ENCODE measurements at regions not wholly inside any gene's neighbourhood (a gene's known extent, or its start where the extent isn't known, plus 50 kb on each side); places are given as distances from the start of the nearest gene placed in this dataset.
A peak's percentile ranks its signal among the peaks of the same experiment; 100 is the strongest.
"Not testable (repeated sequence)": the region's sequence is repeated elsewhere in the genome, so short reads cannot be mapped to it uniquely, and the experiment has no call there.

DNA sequence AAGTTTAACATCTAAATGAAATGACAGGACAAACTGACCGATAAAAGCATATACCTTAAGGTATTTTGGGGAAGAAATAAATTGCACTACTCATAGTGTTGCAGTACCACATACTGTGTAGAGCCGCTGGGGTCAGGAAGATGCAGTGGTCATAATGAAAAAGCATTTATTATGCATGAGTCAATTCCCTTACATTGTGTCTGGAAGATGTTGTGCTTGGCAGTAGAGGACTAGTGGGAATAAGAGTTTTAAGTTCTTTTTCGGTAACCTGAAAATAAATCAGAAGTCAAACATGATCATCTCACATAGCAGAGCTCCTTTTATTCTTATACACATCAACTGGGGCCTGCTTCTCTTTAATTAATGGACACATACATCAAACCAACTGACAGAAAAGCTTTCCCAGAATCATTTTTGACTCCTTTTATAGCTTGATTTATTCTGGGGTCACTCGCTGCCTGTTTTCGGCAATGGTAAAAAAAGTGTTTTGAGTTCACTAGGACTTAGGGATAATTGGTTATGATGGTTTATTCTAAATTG is 262.5 kb upstream of the CHD1 start:
- no peak for DNase-seq (ENCODE audit: low read depth in 2 of 3, low spot score in 2 of 3)

DNA sequence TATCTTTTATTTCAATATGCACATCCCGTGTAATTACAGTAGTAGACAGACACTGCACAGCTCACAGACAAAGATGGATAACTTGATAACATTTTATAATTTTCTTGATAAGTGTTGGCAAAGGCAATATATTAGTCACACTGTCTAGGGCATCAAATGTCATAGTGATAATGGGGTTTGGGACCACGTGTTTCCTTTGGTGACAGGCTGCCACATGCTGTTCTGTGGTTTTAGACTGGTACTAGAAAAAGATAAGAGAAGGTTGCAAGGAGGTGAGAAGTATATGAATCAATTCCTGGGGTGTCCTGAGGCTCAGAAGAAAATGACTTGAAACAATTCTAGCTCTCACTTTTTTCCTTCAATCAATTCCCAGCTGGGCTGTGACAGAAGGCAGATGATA is 258.8 kb upstream of the CHD1 start:
- no peak for DNase-seq (ENCODE audit: low read depth in 2 of 3, low spot score in 2 of 3)

DNA sequence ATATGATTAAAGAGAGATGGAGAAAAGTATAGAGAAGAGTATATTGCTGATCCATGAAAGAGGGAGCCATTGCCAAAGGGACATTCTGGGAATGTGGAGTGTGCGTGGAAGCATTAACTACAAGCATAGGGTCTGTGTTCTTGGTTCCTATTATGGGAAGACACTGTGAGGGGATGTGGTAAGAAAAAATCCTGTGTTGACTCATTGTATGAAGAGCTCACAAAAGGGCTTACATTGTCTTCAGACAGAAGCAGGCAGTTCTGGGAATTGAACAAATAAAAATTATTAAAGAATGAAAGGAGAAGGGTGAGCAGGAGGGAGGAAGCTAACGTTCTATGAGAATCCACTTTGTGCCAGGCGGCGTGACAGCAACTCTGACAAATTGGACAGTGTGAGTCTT is 250.4 kb upstream of the CHD1 start:
- DNase-seq (ENCODE audit: low read depth in 2 of 3, low spot score in 2 of 3), result no peak

DNA sequence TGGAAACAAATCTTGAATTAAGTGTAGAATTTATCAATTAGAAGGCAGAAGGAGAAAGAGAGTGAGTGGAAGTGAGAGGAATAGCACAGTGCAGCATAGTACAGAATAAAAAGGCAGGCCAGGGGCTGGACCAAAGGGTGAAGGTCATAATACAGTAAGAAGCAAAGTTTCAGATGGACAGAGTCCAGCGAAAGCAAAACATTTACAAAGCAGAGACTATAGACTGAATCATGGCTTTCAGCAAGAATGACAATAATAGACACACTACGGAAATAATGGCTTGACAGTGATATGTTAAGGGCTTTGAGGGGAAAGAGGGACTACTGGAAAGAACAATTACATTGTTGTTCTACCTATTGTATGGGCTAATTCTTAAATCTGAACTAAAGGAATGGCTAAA is 249.0 kb upstream of the CHD1 start:
- no peak for DNase-seq (ENCODE audit: low read depth in 2 of 3, low spot score in 2 of 3)

DNA sequence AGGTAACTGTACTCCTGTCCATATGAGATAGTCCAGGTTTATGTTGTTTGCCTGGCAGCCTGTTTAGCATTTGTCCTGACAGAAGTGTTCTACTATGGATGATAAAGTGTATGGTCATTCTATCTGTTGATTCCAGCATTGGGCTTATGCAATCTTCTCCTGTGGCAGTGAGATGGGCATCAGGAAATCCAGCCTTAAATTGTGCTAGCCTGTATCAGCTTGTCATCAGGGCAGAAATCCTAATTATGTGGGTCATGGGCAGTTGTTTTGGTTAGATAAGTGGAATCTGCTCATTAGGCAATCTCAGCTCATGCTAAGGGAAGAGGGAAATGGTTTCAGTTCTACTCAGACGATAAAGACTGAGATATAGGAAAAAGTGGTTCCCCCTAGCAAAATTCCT is 247.4 kb upstream of the CHD1 start:
- DNase-seq (ENCODE audit: low read depth in 2 of 3, low spot score in 2 of 3), result no peak

DNA sequence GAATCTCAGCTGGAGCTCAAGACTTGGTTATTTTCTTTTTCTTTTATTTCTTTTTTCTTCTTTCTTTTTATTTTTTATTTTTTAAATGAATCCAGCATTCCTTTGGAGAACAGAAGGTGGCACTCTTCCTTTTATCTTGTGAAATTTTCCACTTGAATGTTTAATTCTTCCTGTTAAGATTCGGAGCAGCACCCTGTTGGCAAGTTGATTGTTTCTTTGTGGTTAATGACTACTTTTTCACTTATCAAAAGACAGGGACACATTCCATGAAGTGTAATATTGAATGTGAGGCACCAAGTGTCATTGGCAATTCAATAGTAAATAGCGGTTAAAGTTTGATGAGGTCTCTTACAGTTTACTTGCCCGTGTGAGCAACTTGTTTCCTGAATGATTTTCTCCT is 240.5 kb upstream of the CHD1 start:
- DNase-seq (ENCODE audit: low read depth in 2 of 3, low spot score in 2 of 3), result no peak

DNA sequence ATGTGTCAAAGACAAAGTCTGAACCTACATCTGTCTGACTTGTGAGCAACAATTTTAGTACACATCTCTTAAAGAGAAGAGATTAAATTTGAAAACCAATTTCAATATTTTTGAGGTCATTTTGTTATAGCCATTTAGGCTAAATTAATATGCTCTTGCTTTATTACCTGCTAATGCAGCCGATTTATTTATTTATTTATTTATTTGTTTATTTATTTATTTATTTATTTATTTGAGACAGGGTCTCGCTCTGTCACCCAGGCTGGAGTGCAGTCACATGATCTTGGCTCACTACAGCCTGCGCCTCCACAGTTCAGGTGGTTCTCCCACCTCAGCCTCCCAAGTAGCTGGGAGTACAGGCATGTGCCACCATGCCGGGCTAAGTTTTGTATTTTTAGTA is 232.7 kb upstream of the CHD1 start:
- not testable (repeated sequence) for DNase-seq (ENCODE audit: low read depth in 2 of 3, low spot score in 2 of 3)

DNA sequence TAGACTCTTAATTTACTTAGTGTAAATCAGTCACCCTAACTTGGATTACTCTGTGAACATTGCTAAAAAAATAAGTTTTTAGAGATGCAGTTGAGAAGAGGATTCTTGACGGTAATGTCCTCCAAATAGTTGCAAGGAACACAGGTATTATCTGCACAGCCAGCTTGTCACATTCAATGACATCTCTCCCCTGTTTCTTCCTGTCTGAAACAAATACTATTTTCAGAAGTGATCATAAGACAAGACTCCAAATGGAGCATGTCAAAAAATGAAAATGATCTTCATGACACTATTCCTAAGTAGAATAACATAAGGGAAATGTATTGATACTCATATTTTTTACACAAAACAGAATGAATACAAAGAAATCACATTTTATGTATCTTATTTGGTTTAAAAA is 227.9 kb upstream of the CHD1 start:
- DNase-seq (ENCODE audit: low read depth in 2 of 3, low spot score in 2 of 3), result no peak

DNA sequence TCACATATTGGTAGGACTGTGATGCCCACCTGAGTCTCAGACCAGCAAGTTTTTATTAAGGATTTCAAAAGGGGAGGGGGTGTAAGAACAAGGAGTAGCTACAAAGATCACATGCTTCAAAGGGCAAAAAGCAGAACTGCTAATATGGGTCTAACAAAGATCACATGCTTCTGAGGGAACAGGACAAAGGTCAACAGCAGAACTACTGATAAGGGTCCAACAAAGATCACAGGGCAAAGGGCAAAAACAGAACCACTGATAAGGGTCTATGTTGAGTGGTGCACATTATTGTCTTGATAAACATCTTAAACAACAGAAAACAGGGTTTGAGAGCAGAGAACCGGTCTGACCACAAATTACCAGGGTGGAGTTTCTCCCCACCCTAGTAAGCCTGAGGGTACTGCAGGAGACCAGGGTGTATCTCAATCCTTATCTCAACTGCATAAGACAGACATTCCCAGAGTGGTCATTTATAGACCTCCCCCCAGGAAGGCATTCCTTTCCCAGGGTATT is 214.5 kb upstream of the CHD1 start:
- DNase-seq (ENCODE audit: low read depth in 2 of 3, low spot score in 2 of 3), result not testable (repeated sequence)

DNA sequence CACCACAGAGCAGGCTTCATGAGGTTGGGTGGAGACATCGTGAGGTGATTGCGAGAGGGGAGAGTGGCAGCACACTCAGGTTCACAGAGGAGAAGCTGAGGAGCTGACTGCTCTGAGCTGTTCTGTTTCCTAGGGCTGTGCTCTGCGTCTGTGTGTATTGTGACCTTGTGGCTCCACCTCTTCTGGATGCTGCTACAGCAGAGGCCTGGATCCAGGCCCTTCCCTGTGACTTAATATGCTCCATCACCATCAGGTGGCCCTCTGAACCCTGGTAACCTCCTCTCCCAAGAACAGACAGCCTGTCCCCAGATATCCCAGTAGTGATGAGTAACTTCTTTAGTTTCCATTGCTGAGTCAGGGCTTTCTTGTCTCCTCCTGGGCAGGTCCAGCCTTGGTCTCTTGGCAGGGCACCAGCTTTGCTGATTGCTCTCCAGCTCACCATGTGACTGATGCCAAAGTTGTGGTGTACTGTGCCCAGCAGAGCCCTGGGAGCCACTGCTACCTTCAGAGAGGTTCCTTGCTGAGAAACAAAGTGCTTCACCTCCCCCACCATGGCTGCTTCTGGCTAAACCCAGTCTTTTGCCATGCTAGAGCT is 212.8 kb upstream of the CHD1 start:
- DNase-seq (ENCODE audit: low read depth in 2 of 3, low spot score in 2 of 3), result no peak

DNA sequence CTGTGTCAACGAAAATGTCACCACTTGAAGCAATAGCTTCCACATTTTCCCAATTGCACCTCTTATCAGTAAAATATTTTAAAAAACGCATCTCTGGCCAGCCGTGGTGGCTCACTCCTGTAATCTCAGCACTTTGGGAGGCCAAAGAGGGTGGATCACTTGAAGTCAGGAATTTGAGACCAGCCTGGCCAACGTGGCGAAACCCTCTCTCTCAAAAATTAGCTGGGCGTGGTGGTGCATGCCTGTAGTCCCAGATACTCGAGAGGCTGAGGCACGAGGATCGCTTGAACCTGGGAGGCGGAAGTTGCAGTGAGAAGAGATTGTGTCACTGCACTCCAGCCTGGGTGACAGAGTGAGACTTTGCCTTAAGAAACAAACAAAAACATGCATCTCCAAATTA is 210.1 kb upstream of the CHD1 start:
- DNase-seq (ENCODE audit: low read depth in 2 of 3, low spot score in 2 of 3), result no peak

DNA sequence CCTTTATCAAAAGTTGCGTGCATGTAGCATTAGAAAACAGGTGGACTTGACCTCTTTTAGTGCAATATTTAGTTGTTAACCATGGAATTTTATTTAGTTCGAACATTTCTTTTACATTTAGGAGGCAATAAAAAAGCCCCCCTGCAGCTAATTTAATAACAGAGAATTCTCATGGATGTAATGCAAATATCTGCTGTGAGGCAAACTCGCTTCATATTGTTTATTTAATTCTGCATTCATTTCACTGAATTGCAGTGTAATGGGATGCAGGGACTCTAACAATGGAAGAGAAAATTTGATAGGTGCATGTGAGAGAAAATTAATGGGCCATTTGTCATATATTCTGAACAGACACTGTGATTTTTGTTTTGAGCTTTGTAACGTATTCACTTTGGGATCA is 205.1 kb upstream of the CHD1 start:
- DNase-seq (ENCODE audit: low read depth in 2 of 3, low spot score in 2 of 3), result no peak

DNA sequence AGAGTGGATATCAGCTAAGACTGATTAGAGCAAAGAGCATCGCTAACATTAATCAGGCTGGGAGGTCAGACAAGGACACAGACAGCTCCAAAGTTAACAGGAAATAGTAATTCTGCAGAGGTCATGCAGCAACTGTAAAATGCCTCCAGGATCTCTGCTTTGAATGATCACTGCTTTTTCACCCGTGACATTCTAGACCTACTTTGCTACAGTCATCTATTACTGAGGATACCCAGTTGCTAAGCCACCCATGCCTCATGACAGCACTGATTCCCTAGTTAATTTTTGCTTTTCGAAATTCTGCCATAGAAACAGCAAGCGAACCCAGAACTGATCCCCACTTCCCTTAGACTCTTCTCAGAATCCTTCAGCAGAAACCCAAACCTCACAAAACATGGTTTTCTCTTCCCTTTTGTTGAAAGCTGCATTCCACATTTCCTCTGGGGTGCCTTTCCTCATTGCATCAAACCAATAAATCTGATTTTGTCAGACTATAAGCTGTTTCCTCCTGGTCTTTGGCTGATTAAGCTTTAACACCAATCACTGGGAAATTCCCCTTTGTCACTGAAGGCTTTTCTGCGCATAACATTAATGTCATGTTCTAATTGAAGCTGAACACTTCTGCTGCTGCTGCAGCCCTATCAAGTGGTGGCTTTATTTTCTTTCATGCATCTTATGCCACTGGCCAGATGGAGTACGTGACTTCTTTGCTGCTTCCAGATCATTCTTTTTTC is 201.1 kb upstream of the CHD1 start:
- peak in 2 of 3 donors; percentile 58 to 72 for DNase-seq (ENCODE audit: low read depth in 2 of 3, low spot score in 2 of 3)

DNA sequence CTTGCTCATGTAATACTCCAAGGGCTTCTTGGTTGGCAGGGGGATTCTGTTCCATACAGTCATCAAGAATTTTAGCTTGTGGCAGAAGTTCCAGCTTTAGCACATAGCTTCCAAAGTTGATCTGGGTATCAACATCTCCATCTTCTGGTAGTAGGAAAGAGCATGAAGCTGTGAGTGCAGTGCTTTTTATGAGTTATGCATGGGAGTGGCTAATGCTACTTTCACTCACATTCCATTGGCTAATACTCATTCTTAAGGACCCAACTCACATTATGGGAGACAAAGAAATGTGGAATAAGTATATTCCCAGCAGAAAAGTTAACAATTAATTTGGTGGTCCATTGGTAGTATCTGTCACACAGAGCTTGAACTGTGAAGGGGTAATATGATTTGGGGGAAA is 194.2 kb upstream of the CHD1 start:
- DNase-seq (ENCODE audit: low read depth in 2 of 3, low spot score in 2 of 3), result no peak

DNA sequence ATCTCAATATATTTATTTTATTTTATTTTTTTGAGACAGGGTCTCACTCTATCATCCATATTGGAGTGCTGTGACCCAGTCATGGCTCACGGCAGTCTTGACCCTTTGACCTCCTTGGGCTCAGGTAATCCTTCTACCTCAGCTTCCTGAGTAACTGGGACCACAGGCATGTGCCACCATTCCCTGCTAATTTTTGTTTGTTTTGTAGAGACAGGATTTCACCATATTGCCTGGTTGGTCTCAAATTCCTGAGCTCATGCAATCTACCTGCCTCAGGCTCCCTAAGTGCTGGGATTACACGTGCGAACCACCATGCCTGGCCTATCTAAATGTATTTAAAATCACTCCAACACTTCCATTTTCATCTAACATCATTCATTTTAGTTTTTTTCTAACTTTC is 190.5 kb upstream of the CHD1 start:
- no peak for DNase-seq (ENCODE audit: low read depth in 2 of 3, low spot score in 2 of 3)

DNA sequence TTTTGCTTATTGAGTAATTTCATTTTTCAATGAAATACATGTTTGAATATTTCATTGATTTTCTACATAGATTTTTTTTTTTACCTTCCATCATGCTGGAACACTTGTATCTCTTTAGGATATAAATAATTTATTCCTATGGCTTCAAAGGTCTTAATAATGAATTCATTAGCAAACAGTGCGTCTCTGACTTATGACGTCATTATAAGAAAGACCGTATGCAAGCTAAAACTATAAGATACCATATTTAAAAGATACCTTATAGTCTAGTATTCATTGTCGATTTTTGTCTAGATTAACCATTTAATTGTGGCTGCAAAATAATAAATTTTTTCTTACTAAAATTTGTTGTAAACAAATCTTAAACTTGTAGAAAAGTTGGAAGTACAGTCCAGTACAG is 187.7 kb upstream of the CHD1 start:
- no peak for DNase-seq (ENCODE audit: low read depth in 2 of 3, low spot score in 2 of 3)

DNA sequence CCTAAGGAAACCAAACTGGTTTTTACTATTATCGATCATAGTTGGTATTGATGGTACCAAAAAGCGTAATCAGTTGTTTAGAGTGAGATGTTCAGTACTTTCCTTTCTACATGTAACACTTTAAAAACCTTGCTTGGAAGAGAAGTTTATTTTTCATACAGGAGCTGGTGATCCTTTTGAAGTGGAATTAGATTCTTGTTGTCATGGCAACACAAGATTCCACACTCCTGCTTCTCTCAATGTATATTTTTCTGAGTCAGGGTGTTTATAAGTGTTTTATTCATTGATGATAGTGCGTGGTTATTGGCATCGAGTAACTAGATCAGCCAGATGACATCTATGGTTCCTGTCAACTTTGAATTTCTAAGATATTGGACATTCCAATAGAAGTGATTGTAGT is 181.1 kb upstream of the CHD1 start:
- DNase-seq (ENCODE audit: low read depth in 2 of 3, low spot score in 2 of 3), result no peak

DNA sequence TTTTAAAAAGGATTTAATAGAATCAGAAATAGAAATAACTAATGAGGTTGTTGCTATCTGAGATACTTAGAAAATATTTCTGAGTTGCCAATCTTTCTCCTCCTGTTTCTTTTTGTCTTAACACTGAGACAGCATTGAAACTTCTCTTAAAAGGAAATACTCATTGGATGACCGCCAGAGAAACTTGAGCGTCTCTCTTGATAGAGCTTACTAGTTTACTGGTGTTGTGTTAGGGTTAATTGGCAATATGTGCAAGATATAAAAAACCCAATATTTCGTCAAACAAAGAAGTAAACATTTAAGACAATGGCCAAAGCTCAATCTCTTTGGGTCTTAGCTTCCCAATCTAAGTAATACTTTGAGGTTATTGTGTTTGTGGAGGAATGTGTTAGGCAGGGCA is 176.4 kb upstream of the CHD1 start:
- DNase-seq (ENCODE audit: low read depth in 2 of 3, low spot score in 2 of 3), result peak in 1 of 3 donors; percentile 18

DNA sequence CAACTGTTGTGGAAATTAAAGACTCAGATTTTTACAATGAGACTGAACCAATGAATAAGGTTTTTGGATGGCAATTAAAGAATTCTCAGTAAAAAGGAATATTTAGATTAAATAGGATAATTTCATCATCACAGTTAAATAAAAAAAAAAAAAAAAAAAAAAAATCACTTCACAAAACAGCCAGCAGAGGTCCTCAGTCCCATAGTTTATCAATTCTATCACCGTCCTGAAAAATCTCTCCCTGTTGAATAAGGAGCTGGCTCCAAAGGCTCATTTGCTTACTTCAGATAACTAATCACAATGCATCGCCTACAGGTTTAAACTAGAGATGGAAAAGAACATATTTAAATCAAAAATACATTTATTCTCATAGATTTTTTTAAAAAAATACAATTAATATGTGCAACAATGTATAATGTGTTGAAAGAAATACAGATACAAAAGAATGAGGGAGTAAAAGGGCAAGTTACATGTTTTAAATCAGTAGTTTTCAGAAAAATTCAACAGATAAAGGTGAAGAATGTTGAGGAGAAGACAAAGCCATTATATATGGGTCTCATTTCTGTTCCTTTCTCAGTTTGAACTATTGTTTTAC is 175.8 kb upstream of the CHD1 start:
- DNase-seq (ENCODE audit: low read depth in 2 of 3, low spot score in 2 of 3), result peak in 2 of 3 donors; percentile 7 to 54

DNA sequence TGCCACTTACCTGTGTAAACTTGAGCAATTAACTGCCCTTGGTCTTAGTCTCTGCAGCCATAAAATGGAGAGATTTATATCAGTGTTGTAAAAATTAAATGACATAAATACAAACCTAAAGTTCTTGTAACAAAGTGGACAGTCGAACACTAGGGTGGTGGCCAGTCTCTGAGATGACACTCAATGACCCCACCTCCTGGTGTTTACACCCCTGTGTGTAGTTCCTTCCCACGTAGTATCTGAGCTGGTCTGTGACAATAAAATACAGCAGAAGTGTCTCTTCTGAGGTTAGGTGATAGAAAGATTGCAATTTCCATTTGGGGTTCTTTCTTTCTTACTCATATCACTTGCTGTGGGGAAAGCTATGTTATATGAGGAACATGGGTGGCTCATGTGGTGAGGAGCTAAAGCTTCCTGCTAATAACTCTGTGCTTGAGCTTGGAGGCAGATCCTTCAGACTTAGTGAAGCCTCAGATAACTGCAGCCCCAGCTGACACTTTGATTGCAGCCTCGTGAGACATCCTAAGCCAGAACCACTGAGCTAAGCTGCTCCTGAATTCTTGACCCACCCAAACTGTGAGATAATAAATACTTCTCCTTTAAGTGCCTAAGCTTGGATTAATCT is 173.4 kb upstream of the CHD1 start:
- DNase-seq (ENCODE audit: low read depth in 2 of 3, low spot score in 2 of 3), result no peak

DNA sequence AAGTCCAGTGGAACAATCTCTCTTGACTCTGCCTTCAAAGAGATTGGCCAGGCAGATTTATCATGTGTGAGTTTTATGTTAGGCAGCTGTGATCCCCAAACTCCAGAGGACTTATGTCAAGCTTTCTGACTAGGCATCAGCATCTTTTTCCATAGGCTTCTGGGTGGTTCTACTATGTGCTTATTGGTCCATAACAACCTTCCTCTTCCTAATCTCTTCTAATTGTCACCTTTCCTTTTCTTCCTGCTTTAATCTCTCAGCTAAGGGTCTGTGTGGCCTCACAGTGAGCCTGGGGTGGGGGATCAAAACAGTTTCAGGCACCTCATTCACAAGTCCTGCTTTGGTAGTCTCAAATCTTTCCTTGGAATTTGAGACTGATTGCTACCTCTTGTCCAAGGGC is 170.9 kb upstream of the CHD1 start:
- no peak for DNase-seq (ENCODE audit: low read depth in 2 of 3, low spot score in 2 of 3)
